ENCODE measurements at regions not wholly inside any gene's neighbourhood (a gene's known extent, or its start where the extent isn't known, plus 50 kb on each side); places are given as distances from the start of the nearest gene placed in this dataset.

DNA sequence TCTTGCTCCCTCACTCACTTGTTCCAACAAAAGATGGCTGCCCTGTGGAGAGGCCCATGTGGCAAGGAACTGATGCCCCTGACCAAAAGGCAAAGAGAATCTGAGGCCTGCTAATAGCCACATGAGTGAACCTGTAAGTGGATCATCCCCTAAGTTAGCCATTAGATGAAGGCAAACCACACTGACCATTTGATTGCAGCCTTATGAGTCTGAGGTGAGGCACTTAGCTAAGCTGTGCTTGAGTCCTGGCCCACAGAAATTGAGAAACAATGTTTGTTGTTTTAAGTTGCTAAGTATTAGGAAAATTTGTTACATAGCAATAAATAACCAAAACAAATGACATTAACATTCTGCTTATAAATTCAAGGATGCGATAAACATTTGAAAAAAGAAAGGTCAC, 100.1 kb upstream of the BET1 start:
- Histone ChIP-seq H3K4me3 (no peak overlapping the region), H2AFZ (no peak overlapping the region), H3K79me2 (ENCODE audit: low read depth) (no peaks in the 10 kb centered on the region), H3F3A (ENCODE audit: insufficient read depth, low read depth) (no peaks in the 10 kb centered on the region), H3K4me2 (no peak overlapping the region), H3K27me3 (ENCODE audit: insufficient read depth, low read depth) (no peaks in the 10 kb centered on the region), H3K9me2 (ENCODE audit: insufficient read depth) (0 out of 2 replicates have a peak, but pooled peaks cover 5% of the 10 kb centered on the region), H3K4me1 (replicated peaks; ENCODE audit: insufficient read depth) (no peaks in the 10 kb centered on the region), H3K27ac (no peak overlapping the region), H3K36me3 (ENCODE audit: low read depth) (no peaks in the 10 kb centered on the region), H4K20me1 (ENCODE audit: insufficient read depth) (no peaks in the 10 kb centered on the region), H3K9me3 (ENCODE audit: insufficient read depth, low read depth) (no peaks in the 10 kb centered on the region)
- POLR2A ChIA-PET (ENCODE audit: unreplicated experiment), result no interaction called here
- TF ChIP-seq, protein P1, sequence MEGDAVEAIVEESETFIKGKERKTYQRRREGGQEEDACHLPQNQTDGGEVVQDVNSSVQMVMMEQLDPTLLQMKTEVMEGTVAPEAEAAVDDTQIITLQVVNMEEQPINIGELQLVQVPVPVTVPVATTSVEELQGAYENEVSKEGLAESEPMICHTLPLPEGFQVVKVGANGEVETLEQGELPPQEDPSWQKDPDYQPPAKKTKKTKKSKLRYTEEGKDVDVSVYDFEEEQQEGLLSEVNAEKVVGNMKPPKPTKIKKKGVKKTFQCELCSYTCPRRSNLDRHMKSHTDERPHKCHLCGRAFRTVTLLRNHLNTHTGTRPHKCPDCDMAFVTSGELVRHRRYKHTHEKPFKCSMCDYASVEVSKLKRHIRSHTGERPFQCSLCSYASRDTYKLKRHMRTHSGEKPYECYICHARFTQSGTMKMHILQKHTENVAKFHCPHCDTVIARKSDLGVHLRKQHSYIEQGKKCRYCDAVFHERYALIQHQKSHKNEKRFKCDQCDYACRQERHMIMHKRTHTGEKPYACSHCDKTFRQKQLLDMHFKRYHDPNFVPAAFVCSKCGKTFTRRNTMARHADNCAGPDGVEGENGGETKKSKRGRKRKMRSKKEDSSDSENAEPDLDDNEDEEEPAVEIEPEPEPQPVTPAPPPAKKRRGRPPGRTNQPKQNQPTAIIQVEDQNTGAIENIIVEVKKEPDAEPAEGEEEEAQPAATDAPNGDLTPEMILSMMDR (conservative IDR thresholded peaks at IDR 0.05), result no peak
- TF ChIP-seq EZH2 (IDR thresholded peaks at IDR 0.05; ENCODE audit: low read depth), result no peak
- DNase-seq, result no peak
- CTCF ChIA-PET, result no interaction called here
- intact Hi-C loops (cut with micrococcal nuclease; ENCODE audit: unreplicated experiment), result no loop called here
- BruUV-seq (replicated peaks), result no TSS peak

DNA sequence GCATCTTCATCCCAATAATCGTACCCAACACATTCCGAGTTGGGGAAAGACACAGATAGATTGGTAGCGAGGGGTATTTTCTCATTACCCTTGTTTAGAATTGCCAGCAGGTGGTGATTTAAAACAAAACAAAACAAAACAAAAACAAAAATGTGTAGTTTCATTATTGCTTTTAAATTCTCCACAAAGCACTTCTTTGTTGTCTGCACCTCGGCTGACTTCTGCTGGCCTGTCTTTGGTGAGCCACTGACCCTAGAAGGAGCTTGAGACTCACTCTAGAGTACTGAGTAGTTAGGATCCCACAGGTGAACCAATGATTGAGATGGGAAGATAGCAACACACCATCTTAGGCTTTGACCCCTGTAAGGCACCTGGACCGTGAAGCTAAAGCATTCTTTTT, 105.4 kb upstream of the BET1 start:
- ChIA-PET CTCF (no interaction called here), POLR2A (ENCODE audit: unreplicated experiment) (no interaction called here)
- no peaks in the 10 kb centered on the region for H3K36me3 ChIP-seq (ENCODE audit: low read depth)
- H3K9me3 ChIP-seq (ENCODE audit: insufficient read depth, low read depth), result no peaks in the 10 kb centered on the region
- H2AFZ ChIP-seq, result no peak overlapping the region
- H3K4me1 ChIP-seq (replicated peaks; ENCODE audit: insufficient read depth), result no peaks in the 10 kb centered on the region
- H3K27me3 ChIP-seq (ENCODE audit: insufficient read depth, low read depth), result no peaks in the 10 kb centered on the region
- intact Hi-C loops (cut with micrococcal nuclease; ENCODE audit: unreplicated experiment), result no loop called here
- no TSS peak for BruUV-seq (replicated peaks)
- H3K9me2 ChIP-seq (ENCODE audit: insufficient read depth), result no peaks in the 10 kb centered on the region
- no peaks in the 10 kb centered on the region for H3K79me2 ChIP-seq (ENCODE audit: low read depth)
- no peaks in the 10 kb centered on the region for H4K20me1 ChIP-seq (ENCODE audit: insufficient read depth)
- no peaks in the 10 kb centered on the region for H3F3A ChIP-seq (ENCODE audit: insufficient read depth, low read depth)
- DNase-seq, result no peak
- no peak overlapping the region for H3K4me2 ChIP-seq
- no peak overlapping the region for H3K27ac ChIP-seq
- TF ChIP-seq, protein P1 (conservative IDR thresholded peaks at IDR 0.05), result no peak
- no peak for TF ChIP-seq EZH2 (IDR thresholded peaks at IDR 0.05; ENCODE audit: low read depth)
- H3K4me3 ChIP-seq, result no peak overlapping the region

GRCh38 chr7:94111009-94111408, 106.9 kb upstream of the BET1 start:
- no peak for DNase-seq
- intact Hi-C loops (cut with micrococcal nuclease; ENCODE audit: unreplicated experiment), result no loop called here
- BruUV-seq (replicated peaks), result no TSS peak

More at GRCh38 chr7:94111009-94111408, 106.9 kb upstream of the BET1 start:
- Histone ChIP-seq H3K79me2 (ENCODE audit: low read depth) (no peaks in the 10 kb centered on the region), H2AFZ (no peak overlapping the region), H3K27me3 (ENCODE audit: insufficient read depth, low read depth) (no peaks in the 10 kb centered on the region), H3F3A (ENCODE audit: insufficient read depth, low read depth) (no peaks in the 10 kb centered on the region), H3K4me2 (no peak overlapping the region), H3K9me3 (ENCODE audit: insufficient read depth, low read depth) (no peaks in the 10 kb centered on the region), H3K4me3 (no peak overlapping the region), H3K36me3 (ENCODE audit: low read depth) (no peaks in the 10 kb centered on the region), H3K27ac (no peak overlapping the region), H4K20me1 (ENCODE audit: insufficient read depth) (no peaks in the 10 kb centered on the region), H3K4me1 (replicated peaks; ENCODE audit: insufficient read depth) (no peaks in the 10 kb centered on the region), H3K9me2 (ENCODE audit: insufficient read depth) (no peaks in the 10 kb centered on the region)
- POLR2A ChIA-PET (ENCODE audit: unreplicated experiment), result no interaction called here
- CTCF ChIA-PET, result no interaction called here
- TF ChIP-seq, protein P1 (conservative IDR thresholded peaks at IDR 0.05), result no peak
- no peak for TF ChIP-seq EZH2 (IDR thresholded peaks at IDR 0.05; ENCODE audit: low read depth)
